Keratinocyte (primary cell): ENCODE measurements at regions not wholly inside any gene's neighbourhood (a gene's known extent, or its start where the extent isn't known, plus 50 kb on each side); places are given as distances from the start of the nearest gene placed in this dataset.

Experiments
- DNase-seq: peaks from one replicate; pipeline ENCODE4 v3.0.0-alpha.2; 2011; ENCODE audit warnings: low read depth, missing footprints, low spot score
- FAIRE-seq: peaks from 2 replicates; lab custom pipeline; 2011; peaks lifted over from hg19 to GRCh38; lab: Jason Lieb, UNC
- H2AFZ ChIP-seq: 2 replicates; pipeline ENCODE4 v1.6.0; 2012; ENCODE audit warnings: low read length, control low read depth, inconsistent platforms; ENCODE audit not compliant: control insufficient read depth
- H3K27ac ChIP-seq: 2 replicates; pipeline ENCODE4 v1.5.1; 2011; ENCODE audit warnings: low read length; ENCODE audit not compliant: control insufficient read depth, insufficient read depth
- H3K27me3 ChIP-seq: 3 replicates; pipeline ENCODE4 v1.6.0; 2011; ENCODE audit warnings: low read length; ENCODE audit not compliant: control insufficient read depth, insufficient read depth; ENCODE audit errors: extremely low read depth
- H3K36me3 ChIP-seq, 2 experiments: 2 replicates in 1 of 2; 3 replicates in 1 of 2; pipeline ENCODE4 v1.5.1; 2011; ENCODE audit warnings: low read length in 2 of 2, mild to moderate bottlenecking in 1 of 2; ENCODE audit not compliant: control insufficient read depth in 2 of 2, insufficient read depth in 2 of 2; ENCODE audit errors: extremely low read depth in 1 of 2
- H3K4me1 ChIP-seq: 3 replicates; pipeline ENCODE4 v1.5.1; 2011; ENCODE audit warnings: low read length; ENCODE audit not compliant: control insufficient read depth, insufficient read depth; ENCODE audit errors: extremely low read depth
- H3K4me2 ChIP-seq: 3 replicates; pipeline ENCODE4 v1.6.0; 2011; ENCODE audit warnings: low read depth, low read length; ENCODE audit not compliant: control insufficient read depth, insufficient read depth; ENCODE audit errors: extremely low read depth
- H3K4me3 ChIP-seq, 3 experiments: fragments of 200-600 bp in 1 of 3; sonication (generic) in 1 of 3; 2 replicates in 2 of 3; 3 replicates in 1 of 3; pipeline ENCODE4 v1.5.1; 2011 to 2016; ENCODE audit warnings: low read length in 3 of 3, mild to moderate bottlenecking in 3 of 3, control low read depth in 2 of 3, inconsistent platforms in 1 of 3, low read depth in 1 of 3, mixed read lengths in 1 of 3, mixed run types in 1 of 3, moderate library complexity in 1 of 3; ENCODE audit not compliant: control insufficient read depth in 2 of 3, insufficient read depth in 2 of 3; ENCODE audit errors: extremely low read depth in 1 of 3
- H3K79me2 ChIP-seq: 2 replicates; pipeline ENCODE4 v1.6.0; 2012; ENCODE audit warnings: low read length; ENCODE audit not compliant: control insufficient read depth, insufficient read depth
- H3K9ac ChIP-seq: 3 replicates; pipeline ENCODE4 v1.6.0; 2011; ENCODE audit warnings: low read length; ENCODE audit not compliant: control insufficient read depth, insufficient read depth; ENCODE audit errors: extremely low read depth
- H3K9me1 ChIP-seq: 3 replicates; pipeline ENCODE4 v1.6.0; 2011; ENCODE audit warnings: low read length; ENCODE audit not compliant: control insufficient read depth, insufficient read depth; ENCODE audit errors: extremely low read depth
- H3K9me3 ChIP-seq: 2 replicates; pipeline ENCODE4 v1.5.1; 2012; ENCODE audit warnings: low read depth, low read length; ENCODE audit not compliant: control insufficient read depth
- H4K20me1 ChIP-seq: 3 replicates; pipeline ENCODE4 v1.6.0; 2011; ENCODE audit warnings: low read length; ENCODE audit not compliant: control insufficient read depth, insufficient read depth; ENCODE audit errors: extremely low read depth
- CTCF ChIP-seq, 3 experiments: IDR thresholded peaks in 1 of 3; conservative IDR thresholded peaks in 1 of 3; optimal IDR thresholded peaks in 1 of 3; 2 replicates in 2 of 3; 3 replicates in 1 of 3; pipeline versions ENCODE3 to v1.5.1; 2011; ENCODE audit warnings: low read length in 3 of 3, mild to moderate bottlenecking in 3 of 3, moderate library complexity in 2 of 3, control low read depth in 1 of 3, inconsistent platforms in 1 of 3; ENCODE audit not compliant: insufficient read depth in 2 of 3; ENCODE audit errors: extremely low read depth in 1 of 3
- EZH2 ChIP-seq: IDR thresholded peaks from one replicate; pipeline ENCODE4 v1.6.1; 2012; ENCODE audit warnings: inconsistent platforms, mild to moderate bottlenecking, low read length, moderate library complexity
- dilution Hi-C: fragments of 300-500 bp; cut with MboI; formaldehyde crosslinking; loops from one replicate; pipeline ENCODE4 v1.7.0; 2020; ENCODE audit warnings: low sequenced_read_pairs; ENCODE audit not compliant: extremely low pct_ligation_motif_present

GRCh38 chr1:218592688-218593087, 247.6 kb downstream of the TGFB2 start:
- H3K9me3 ChIP-seq: no peaks in the 10 kb centered on the region
- H2AFZ ChIP-seq: peak overlapping the region; percentile 44
- no peaks in the 10 kb centered on the region for H3K9me1 ChIP-seq
- H3K4me2 ChIP-seq: peak overlapping the region; percentile 41
- no peak overlapping the region for H3K9ac ChIP-seq
- FAIRE-seq (no peak), DNase-seq (no peak)
- TF ChIP-seq CTCF (optimal IDR thresholded peaks at IDR 0.05 in 1 of 3, IDR thresholded peaks at IDR 0.05 in 1 of 3, conservative IDR thresholded peaks at IDR 0.05 in 1 of 3; ENCODE audit: extremely low read depth in 1 of 3, insufficient read depth in 2 of 3, low read length in 3 of 3) (no peak), EZH2 (no peak)
- peak overlapping the region; percentile 18 for H3K27ac ChIP-seq
- peaks cover 15% of the 10 kb centered on the region for H3K4me1 ChIP-seq
- H3K4me3 ChIP-seq: peak overlapping the region in 1 of 3 experiments; percentile 22
- H3K27me3 ChIP-seq: no peaks in the 10 kb centered on the region
- dilution Hi-C loops: no loop called here
- H3K79me2 ChIP-seq: no peaks in the 10 kb centered on the region
- H3K36me3 ChIP-seq: no peaks in the 10 kb centered on the region
- H4K20me1 ChIP-seq: no peaks in the 10 kb centered on the region

GRCh38 chr1:218600968-218601367, 255.8 kb downstream of the TGFB2 start:
- peak overlapping the region; percentile 59 for H2AFZ ChIP-seq
- TF ChIP-seq CTCF (optimal IDR thresholded peaks at IDR 0.05 in 1 of 3, IDR thresholded peaks at IDR 0.05 in 1 of 3, conservative IDR thresholded peaks at IDR 0.05 in 1 of 3; ENCODE audit: extremely low read depth in 1 of 3, insufficient read depth in 2 of 3, low read length in 3 of 3): no peak
- no peak for TF ChIP-seq EZH2
- FAIRE-seq: peak; percentile 95
- H4K20me1 ChIP-seq: no peaks in the 10 kb centered on the region
- H3K4me2 ChIP-seq: peak overlapping the region; percentile 12
- H3K4me3 ChIP-seq: no peak overlapping the region
- dilution Hi-C loops: no loop called here
- no peak overlapping the region for H3K9ac ChIP-seq
- H3K27ac ChIP-seq: no peak overlapping the region
- H3K9me3 ChIP-seq: no peaks in the 10 kb centered on the region
- peaks cover 11% of the 10 kb centered on the region for H3K4me1 ChIP-seq
- no peaks in the 10 kb centered on the region for H3K79me2 ChIP-seq
- H3K9me1 ChIP-seq: no peaks in the 10 kb centered on the region
- H3K36me3 ChIP-seq: no peaks in the 10 kb centered on the region
- peak; percentile 81 for DNase-seq
- no peaks in the 10 kb centered on the region for H3K27me3 ChIP-seq
